HL-60 (cell line): ENCODE measurements at regions not wholly inside any gene's neighbourhood (a gene's known extent, or its start where the extent isn't known, plus 50 kb on each side); places are given as distances from the start of the nearest gene placed in this dataset.

Experiments used
- CTCF ChIP-seq: IDR thresholded peaks from one replicate; pipeline ENCODE4 v1.5.1; 2011; ENCODE audit warnings: low read length, control low read depth, inconsistent platforms; ENCODE audit not compliant: insufficient read depth
- GABPA ChIP-seq: IDR thresholded peaks from 2 replicates; pipeline ENCODE4 v1.6.1; 2012; ENCODE audit warnings: low read depth
- POLR2AphosphoS5 ChIP-seq: IDR thresholded peaks from 2 replicates; pipeline ENCODE4 v1.6.1; 2012; ENCODE audit warnings: low read depth

GRCh38 chr6:105628156-105628860 lies 225.4 kb upstream of the PREP start:
- TF ChIP-seq POLR2AphosphoS5 (no peak), CTCF (no peak), GABPA (no peak)
